ENCODE measurements at regions not wholly inside any gene's neighbourhood (a gene's known extent, or its start where the extent isn't known, plus 50 kb on each side); places are given as distances from the start of the nearest gene placed in this dataset.
"Not testable (repeated sequence)": the region's sequence is repeated elsewhere in the genome, so short reads cannot be mapped to it uniquely, and the experiment has no call there.

- Histone ChIP-seq H3K4me3 (no peak overlapping the region), H3K36me3 (replicated peaks in 1 of 2) (no peaks in the 10 kb centered on the region), H3K27me3 (no peaks in the 10 kb centered on the region), H3K4me1 (replicated peaks in 1 of 2) (no peaks in the 10 kb centered on the region), H3K27ac (no peak overlapping the region), H3K9me3 (replicated peaks in 1 of 3) (no peaks in the 10 kb centered on the region)
- TF ChIP-seq CTCF (IDR thresholded peaks at IDR 0.05) (no peak), POLR2A (IDR thresholded peaks at IDR 0.05) (no peak)
- DNase-seq: no peak
- 85 to 100% (median 99%) methylated on average over 2 of the region's 2 CpGs for WGBS, 4 donors
- intact Hi-C loops (cut with DNase I): no loop called here
These were observed 214.6 kb upstream of the POU5F2 start for GRCh38 chr5:93956006-93956405.

GRCh38 chr5:93954421-93955069 is 213.1 kb upstream of the POU5F2 start:
- no peak overlapping the region for H3K4me3 ChIP-seq
- DNase-seq: no peak
- H3K9me3 ChIP-seq (replicated peaks in 1 of 3): no peaks in the 10 kb centered on the region
- TF ChIP-seq CTCF (IDR thresholded peaks at IDR 0.05) (no peak), POLR2A (IDR thresholded peaks at IDR 0.05) (no peak)
- H3K36me3 ChIP-seq (replicated peaks in 1 of 2): no peaks in the 10 kb centered on the region
- intact Hi-C loops (cut with DNase I): no loop called here
- no peaks in the 10 kb centered on the region for H3K4me1 ChIP-seq (replicated peaks in 1 of 2)
- WGBS, 4 donors: 93 to 99% (median 97%) methylated on average over 4 to 5 of the region's 5 CpGs
- H3K27ac ChIP-seq: no peak overlapping the region
- no peaks in the 10 kb centered on the region for H3K27me3 ChIP-seq

- Histone ChIP-seq H3K4me3 (no peak overlapping the region), H3K9me3 (replicated peaks in 1 of 3) (no peaks in the 10 kb centered on the region), H3K27ac (no peak overlapping the region), H3K36me3 (replicated peaks in 1 of 2) (no peaks in the 10 kb centered on the region), H3K4me1 (replicated peaks in 1 of 2) (no peaks in the 10 kb centered on the region), H3K27me3 (no peaks in the 10 kb centered on the region)
- TF ChIP-seq POLR2A (IDR thresholded peaks at IDR 0.05) (no peak), CTCF (IDR thresholded peaks at IDR 0.05) (no peak)
- intact Hi-C loops (cut with DNase I): no loop called here
- DNase-seq: no peak
- 96 to 100% (median 99%) methylated on average over 1 to 3 of the region's 3 CpGs for WGBS, 4 donors
These were observed 212.0 kb upstream of the POU5F2 start for GRCh38 chr5:93953442-93953841.

- 92 to 94% (median 92%) methylated on average over 3 of the region's 3 CpGs for WGBS, 4 donors
- DNase-seq: no peak
- Histone ChIP-seq H3K9me3 (replicated peaks in 1 of 3) (no peaks in the 10 kb centered on the region), H3K36me3 (replicated peaks in 1 of 2) (no peaks in the 10 kb centered on the region), H3K27ac (no peak overlapping the region), H3K4me1 (replicated peaks in 1 of 2) (no peaks in the 10 kb centered on the region), H3K4me3 (no peak overlapping the region), H3K27me3 (no peaks in the 10 kb centered on the region)
- no peak for TF ChIP-seq POLR2A (IDR thresholded peaks at IDR 0.05)
- TF ChIP-seq CTCF (IDR thresholded peaks at IDR 0.05): no peak
- intact Hi-C loops (cut with DNase I): no loop called here
These were observed 200.5 kb upstream of the POU5F2 start for GRCh38 chr5:93941897-93942296.

- WGBS, 4 donors: 94 to 100% (median 97%) methylated on average over 1 to 2 of the region's 2 CpGs
- H3K36me3 ChIP-seq (replicated peaks in 1 of 2); H3K9me3 ChIP-seq (replicated peaks in 1 of 3); H3K27ac ChIP-seq; intact Hi-C loops (cut with DNase I); H3K4me1 ChIP-seq (replicated peaks in 1 of 2); H3K4me3 ChIP-seq; H3K27me3 ChIP-seq; DNase-seq: not testable (repeated sequence)
These were observed 191.9 kb upstream of the POU5F2 start for GRCh38 chr5:93933269-93933668.
